Neural cell (in vitro differentiated cells): ENCODE measurements at regions not wholly inside any gene's neighbourhood (a gene's known extent, or its start where the extent isn't known, plus 50 kb on each side); places are given as distances from the start of the nearest gene placed in this dataset.
"Not testable (repeated sequence)": the region's sequence is repeated elsewhere in the genome, so short reads cannot be mapped to it uniquely, and the experiment has no call there.

ENCODE experiments used
- POLR2AphosphoS5 ChIP-seq: IDR thresholded peaks from 2 replicates; pipeline ENCODE4 v1.6.1; 2012
- RAD21 ChIP-seq: fragments of 450-650 bp; conservative IDR thresholded peaks from 2 replicates; pipeline ENCODE4 v1.6.1; 2014; ENCODE audit warnings: antibody characterized with exemption, mild to moderate bottlenecking, moderate library complexity
- TF ChIP-seq, protein P1 (sequence below): fragments of 450-650 bp; IDR thresholded peaks from 2 replicates; pipeline ENCODE4 v1.5.1; 2014; ENCODE audit warnings: antibody characterized with exemption, mild to moderate bottlenecking, moderate library complexity; ENCODE audit not compliant: poor library complexity, severe bottlenecking
- TF ChIP-seq, protein P2 (sequence below): IDR thresholded peaks from 2 replicates; pipeline ENCODE4 v1.6.1; 2012; ENCODE audit warnings: borderline replicate concordance

DNA sequence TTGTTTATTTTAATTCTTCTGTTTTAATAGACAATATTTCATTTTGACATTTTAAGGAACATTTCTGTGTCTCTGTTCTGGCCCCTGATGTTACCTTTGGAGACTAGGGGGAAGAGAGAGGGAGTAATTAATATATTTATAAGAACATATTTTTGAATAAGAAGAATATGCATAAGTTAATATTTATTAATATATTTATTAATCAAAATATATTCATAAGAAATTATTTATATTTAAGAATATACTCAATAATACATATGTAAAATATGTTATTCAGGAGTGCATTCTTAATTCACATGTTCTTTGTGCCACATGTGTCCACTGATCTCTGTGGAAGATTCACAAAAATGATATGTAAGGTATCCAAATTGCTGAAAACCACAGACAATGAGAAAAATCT, 1687.7 kb downstream of the SPATA31A7 start:
- TF ChIP-seq POLR2AphosphoS5, RAD21: not testable (repeated sequence)
- TF ChIP-seq, protein P1, sequence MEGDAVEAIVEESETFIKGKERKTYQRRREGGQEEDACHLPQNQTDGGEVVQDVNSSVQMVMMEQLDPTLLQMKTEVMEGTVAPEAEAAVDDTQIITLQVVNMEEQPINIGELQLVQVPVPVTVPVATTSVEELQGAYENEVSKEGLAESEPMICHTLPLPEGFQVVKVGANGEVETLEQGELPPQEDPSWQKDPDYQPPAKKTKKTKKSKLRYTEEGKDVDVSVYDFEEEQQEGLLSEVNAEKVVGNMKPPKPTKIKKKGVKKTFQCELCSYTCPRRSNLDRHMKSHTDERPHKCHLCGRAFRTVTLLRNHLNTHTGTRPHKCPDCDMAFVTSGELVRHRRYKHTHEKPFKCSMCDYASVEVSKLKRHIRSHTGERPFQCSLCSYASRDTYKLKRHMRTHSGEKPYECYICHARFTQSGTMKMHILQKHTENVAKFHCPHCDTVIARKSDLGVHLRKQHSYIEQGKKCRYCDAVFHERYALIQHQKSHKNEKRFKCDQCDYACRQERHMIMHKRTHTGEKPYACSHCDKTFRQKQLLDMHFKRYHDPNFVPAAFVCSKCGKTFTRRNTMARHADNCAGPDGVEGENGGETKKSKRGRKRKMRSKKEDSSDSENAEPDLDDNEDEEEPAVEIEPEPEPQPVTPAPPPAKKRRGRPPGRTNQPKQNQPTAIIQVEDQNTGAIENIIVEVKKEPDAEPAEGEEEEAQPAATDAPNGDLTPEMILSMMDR: not testable (repeated sequence)
- TF ChIP-seq, protein P2, sequence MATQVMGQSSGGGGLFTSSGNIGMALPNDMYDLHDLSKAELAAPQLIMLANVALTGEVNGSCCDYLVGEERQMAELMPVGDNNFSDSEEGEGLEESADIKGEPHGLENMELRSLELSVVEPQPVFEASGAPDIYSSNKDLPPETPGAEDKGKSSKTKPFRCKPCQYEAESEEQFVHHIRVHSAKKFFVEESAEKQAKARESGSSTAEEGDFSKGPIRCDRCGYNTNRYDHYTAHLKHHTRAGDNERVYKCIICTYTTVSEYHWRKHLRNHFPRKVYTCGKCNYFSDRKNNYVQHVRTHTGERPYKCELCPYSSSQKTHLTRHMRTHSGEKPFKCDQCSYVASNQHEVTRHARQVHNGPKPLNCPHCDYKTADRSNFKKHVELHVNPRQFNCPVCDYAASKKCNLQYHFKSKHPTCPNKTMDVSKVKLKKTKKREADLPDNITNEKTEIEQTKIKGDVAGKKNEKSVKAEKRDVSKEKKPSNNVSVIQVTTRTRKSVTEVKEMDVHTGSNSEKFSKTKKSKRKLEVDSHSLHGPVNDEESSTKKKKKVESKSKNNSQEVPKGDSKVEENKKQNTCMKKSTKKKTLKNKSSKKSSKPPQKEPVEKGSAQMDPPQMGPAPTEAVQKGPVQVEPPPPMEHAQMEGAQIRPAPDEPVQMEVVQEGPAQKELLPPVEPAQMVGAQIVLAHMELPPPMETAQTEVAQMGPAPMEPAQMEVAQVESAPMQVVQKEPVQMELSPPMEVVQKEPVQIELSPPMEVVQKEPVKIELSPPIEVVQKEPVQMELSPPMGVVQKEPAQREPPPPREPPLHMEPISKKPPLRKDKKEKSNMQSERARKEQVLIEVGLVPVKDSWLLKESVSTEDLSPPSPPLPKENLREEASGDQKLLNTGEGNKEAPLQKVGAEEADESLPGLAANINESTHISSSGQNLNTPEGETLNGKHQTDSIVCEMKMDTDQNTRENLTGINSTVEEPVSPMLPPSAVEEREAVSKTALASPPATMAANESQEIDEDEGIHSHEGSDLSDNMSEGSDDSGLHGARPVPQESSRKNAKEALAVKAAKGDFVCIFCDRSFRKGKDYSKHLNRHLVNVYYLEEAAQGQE: not testable (repeated sequence)
